ENCODE measurements at regions not wholly inside any gene's neighbourhood (a gene's known extent, or its start where the extent isn't known, plus 50 kb on each side); places are given as distances from the start of the nearest gene placed in this dataset.
A peak's percentile ranks its signal among the peaks of the same experiment; 100 is the strongest.

DNA sequence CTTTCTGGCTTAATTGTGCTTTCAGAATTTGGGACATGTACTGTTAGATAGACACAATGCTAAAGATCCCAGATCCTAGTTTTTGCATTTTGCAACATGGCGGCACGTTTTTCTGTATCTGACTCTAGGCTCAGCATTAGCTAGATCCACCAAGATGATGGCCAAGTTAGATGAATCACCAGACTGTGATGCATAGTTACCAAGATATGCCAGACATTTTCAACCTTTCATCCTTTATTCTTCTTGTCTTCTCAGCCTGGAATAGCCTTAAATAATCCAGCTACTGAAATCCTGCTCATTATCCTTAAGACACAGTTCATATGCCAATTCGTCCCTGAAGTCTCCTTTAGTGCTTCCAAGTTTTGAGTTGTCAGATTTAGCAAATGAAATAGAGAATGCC, 144.9 kb upstream of the CRY1 start:
- Mint-ChIP-seq H3K27ac (no peak overlapping the region), H3K4me1 (peaks cover 15% of the 10 kb centered on the region), H3K4me3 (no peak overlapping the region), H3K9me3 (no peaks in the 10 kb centered on the region), H3K27me3 (no peaks in the 10 kb centered on the region), H3K36me3 (no peaks in the 10 kb centered on the region)
- no peak for DNase-seq

DNA sequence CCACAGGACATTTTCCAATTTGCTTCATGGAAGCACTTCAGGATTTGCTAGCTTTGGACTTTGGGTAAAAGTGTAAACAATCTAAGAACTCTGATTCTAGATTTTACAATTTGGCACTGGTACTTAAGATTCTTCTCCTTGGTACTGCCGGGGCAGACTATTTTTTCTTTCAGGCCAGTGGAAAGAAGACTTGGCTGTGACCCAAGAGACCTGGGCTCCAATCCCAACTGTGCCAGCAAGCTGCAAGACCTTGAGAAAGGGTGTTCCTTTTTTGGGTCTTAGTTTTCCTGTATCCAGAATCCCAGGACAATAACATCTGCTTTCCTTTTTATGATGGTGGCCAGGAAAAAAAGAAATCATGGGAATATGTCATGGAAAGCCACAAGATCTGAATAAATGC, 148.1 kb upstream of the CRY1 start:
- Mint-ChIP-seq H3K27ac (no peak overlapping the region), H3K27me3 (no peaks in the 10 kb centered on the region), H3K4me1 (peaks cover 13% of the 10 kb centered on the region), H3K36me3 (no peaks in the 10 kb centered on the region), H3K9me3 (no peaks in the 10 kb centered on the region), H3K4me3 (no peak overlapping the region)
- no peak for DNase-seq

DNA sequence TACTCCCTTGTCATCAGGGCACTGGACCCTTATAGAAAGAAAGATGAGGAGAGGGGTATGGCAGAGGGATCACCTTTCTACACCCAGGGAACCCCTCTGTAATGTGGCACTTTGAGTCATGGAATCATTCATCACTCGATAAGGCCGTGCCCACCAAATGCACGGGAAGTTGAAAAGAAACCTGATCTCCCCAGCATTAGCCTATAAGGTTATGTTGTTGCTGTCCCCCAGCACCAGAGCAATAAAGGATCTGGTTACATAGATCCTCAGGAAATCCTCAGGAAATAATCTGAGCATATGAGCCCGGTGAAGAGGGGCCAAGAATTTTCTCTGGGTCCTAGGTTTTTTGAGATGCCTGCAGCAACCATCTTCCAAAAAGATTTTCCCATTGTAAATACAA, 148.8 kb upstream of the CRY1 start:
- Mint-ChIP-seq H3K27ac (no peak overlapping the region), H3K27me3 (no peaks in the 10 kb centered on the region), H3K4me1 (peaks cover 6% of the 10 kb centered on the region), H3K9me3 (no peaks in the 10 kb centered on the region), H3K36me3 (no peaks in the 10 kb centered on the region), H3K4me3 (no peak overlapping the region)
- DNase-seq = no peak

GRCh38 chr12:107243341-107243740, 150.0 kb upstream of the CRY1 start:
- H3K4me3 Mint-ChIP-seq = no peak overlapping the region
- DNase-seq = peak; percentile 1
- H3K36me3 Mint-ChIP-seq = no peaks in the 10 kb centered on the region
- no peaks in the 10 kb centered on the region for H3K9me3 Mint-ChIP-seq
- no peaks in the 10 kb centered on the region for H3K4me1 Mint-ChIP-seq
- H3K27ac Mint-ChIP-seq = no peak overlapping the region
- H3K27me3 Mint-ChIP-seq = no peaks in the 10 kb centered on the region

GRCh38 chr12:107244584-107244983, 151.2 kb upstream of the CRY1 start:
- Mint-ChIP-seq H3K4me1 (no peaks in the 10 kb centered on the region), H3K4me3 (no peak overlapping the region), H3K27me3 (no peaks in the 10 kb centered on the region), H3K9me3 (no peaks in the 10 kb centered on the region), H3K36me3 (no peaks in the 10 kb centered on the region), H3K27ac (no peak overlapping the region)
- no peak for DNase-seq

DNA sequence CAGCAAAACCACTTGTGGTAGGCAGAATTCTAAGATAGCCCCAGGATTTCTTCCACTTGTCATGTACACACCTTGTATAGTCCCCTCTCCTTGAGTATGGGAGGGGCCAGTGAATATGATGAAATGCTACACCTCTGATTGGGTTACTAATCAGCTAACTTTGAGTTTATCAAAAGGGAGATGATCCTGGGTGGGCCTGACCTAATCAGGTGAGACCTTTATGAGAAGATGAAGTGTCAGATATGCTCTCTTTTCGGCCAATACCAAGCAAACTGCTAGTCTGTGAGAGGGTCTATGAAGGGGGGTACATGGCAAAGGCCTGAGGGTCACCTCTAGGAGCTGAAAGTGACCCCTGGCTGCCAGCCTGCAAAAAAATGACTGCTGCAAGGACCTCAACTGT, 154.3 kb upstream of the CRY1 start:
- DNase-seq = no peak
- no peak overlapping the region for H3K27ac Mint-ChIP-seq
- H3K9me3 Mint-ChIP-seq = no peaks in the 10 kb centered on the region
- no peaks in the 10 kb centered on the region for H3K4me1 Mint-ChIP-seq
- H3K27me3 Mint-ChIP-seq = peaks cover 3% of the 10 kb centered on the region
- H3K4me3 Mint-ChIP-seq = no peak overlapping the region
- no peaks in the 10 kb centered on the region for H3K36me3 Mint-ChIP-seq

DNA sequence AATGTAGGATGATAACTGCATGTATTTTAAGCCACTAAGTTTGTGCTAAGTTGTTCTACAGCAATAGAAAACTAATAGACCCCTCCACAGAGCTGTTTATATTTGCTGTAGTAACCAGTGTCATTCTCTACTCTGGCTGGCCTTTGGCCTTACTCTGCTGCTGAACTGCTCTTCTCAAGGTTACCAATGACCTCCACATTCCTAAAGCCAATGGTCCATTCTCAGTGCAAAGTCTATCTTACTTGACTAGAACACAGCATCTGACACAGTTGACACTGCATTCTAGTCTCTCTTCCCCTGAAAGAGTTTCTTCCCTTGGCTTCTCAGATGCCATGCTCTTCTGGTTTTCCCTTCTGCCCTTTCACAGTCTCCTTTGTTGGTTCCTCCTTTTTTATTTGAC, 154.8 kb upstream of the CRY1 start:
- Mint-ChIP-seq H3K36me3 (no peaks in the 10 kb centered on the region), H3K4me3 (no peak overlapping the region), H3K27me3 (peaks cover 3% of the 10 kb centered on the region), H3K9me3 (no peaks in the 10 kb centered on the region), H3K4me1 (no peaks in the 10 kb centered on the region), H3K27ac (no peak overlapping the region)
- no peak for DNase-seq

GRCh38 chr12:107251288-107251687, 157.9 kb upstream of the CRY1 start:
- peaks cover 3% of the 10 kb centered on the region for H3K27me3 Mint-ChIP-seq
- H3K27ac Mint-ChIP-seq = no peak overlapping the region
- H3K9me3 Mint-ChIP-seq = no peaks in the 10 kb centered on the region
- H3K4me3 Mint-ChIP-seq = no peak overlapping the region
- no peak for DNase-seq
- H3K4me1 Mint-ChIP-seq = no peaks in the 10 kb centered on the region
- H3K36me3 Mint-ChIP-seq = no peaks in the 10 kb centered on the region

- no peaks in the 10 kb centered on the region for H3K36me3 Mint-ChIP-seq
- no peaks in the 10 kb centered on the region for H3K9me3 Mint-ChIP-seq
- H3K4me1 Mint-ChIP-seq = no peaks in the 10 kb centered on the region
- DNase-seq = no peak
- no peak overlapping the region for H3K4me3 Mint-ChIP-seq
- peaks cover 3% of the 10 kb centered on the region for H3K27me3 Mint-ChIP-seq
- no peak overlapping the region for H3K27ac Mint-ChIP-seq
Observed at GRCh38 chr12:107253361-107253760, 160.0 kb upstream of the CRY1 start.

DNA sequence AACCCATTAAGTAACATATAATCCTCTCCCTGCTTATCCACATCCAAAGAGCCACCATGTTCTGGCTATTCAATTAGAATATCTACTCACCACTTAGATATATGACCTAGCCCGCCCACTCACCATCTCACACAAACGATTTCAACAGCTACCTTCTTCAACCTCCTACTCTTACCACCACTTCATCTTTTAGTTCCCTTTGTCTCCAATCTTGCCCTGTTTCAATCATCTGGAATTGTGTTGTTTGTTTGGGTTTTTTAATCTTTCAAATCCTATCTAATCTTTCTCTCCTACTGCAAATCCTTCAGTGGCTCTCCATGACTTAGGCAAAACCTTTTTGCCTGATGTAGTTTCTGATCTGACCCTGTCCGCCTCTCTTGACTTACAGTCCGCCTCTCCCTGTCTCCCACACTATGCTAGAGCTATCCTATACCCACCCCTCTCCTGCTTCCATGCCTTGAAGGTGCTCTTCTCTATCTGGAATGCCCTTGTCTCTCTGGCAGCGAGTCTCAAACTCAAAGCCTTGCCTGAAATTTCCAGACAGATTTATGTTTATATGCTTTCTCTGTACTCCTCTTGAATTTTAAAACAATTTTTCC, 161.0 kb upstream of the CRY1 start:
- H3K27ac Mint-ChIP-seq = no peak overlapping the region

DNA sequence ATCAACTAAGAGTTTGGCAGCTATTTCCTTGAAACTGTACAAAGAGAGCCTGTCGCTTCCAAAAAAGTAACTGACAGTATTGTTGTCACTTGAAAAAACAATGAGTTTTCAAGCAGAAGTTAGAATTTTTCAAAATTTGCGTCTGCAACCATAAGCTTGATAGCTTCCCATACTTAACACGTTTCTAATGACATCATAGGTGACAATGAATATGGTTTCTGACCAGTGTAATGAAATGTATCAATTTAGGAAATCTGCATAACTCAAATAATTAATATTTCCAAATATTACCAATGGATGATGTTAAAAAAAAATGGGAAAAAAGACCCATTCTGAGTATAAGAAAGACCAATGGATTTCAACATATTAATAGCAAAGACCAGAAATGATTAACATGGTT, 165.4 kb upstream of the CRY1 start:
- DNase-seq = no peak
- Mint-ChIP-seq H3K4me3 (no peak overlapping the region), H3K27ac (no peak overlapping the region), H3K36me3 (no peaks in the 10 kb centered on the region), H3K4me1 (no peaks in the 10 kb centered on the region), H3K27me3 (no peaks in the 10 kb centered on the region), H3K9me3 (peaks cover 6% of the 10 kb centered on the region)

More for the DNA sequence above, 161.0 kb upstream of the CRY1 start:
- Mint-ChIP-seq H3K4me3 (no peak overlapping the region), H3K36me3 (no peaks in the 10 kb centered on the region), H3K9me3 (no peaks in the 10 kb centered on the region), H3K4me1 (no peaks in the 10 kb centered on the region), H3K27me3 (peaks cover 3% of the 10 kb centered on the region)
- no peak for DNase-seq

DNA sequence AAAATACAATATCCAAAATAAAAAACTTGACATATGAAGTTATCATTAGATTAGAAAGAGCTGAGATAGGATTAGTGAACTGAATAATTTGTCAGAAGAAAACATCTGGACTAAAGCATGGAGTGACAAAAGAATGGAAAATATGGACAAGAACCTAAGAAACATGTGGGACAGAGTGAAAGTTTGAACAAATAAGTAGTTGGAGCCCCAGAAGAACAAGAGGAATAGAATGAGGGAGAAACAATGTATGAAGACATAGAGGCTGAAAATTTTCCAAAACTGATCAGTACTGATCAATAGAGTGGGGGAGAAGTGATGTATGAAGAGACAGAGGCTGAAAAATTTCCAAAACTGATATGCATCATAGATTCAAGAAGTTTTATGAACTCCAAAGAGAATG, 170.6 kb upstream of the CRY1 start:
- peaks cover 10% of the 10 kb centered on the region for H3K9me3 Mint-ChIP-seq
- no peak overlapping the region for H3K4me3 Mint-ChIP-seq
- no peak overlapping the region for H3K27ac Mint-ChIP-seq
- no peaks in the 10 kb centered on the region for H3K36me3 Mint-ChIP-seq
- H3K27me3 Mint-ChIP-seq = no peaks in the 10 kb centered on the region
- no peak for DNase-seq
- no peaks in the 10 kb centered on the region for H3K4me1 Mint-ChIP-seq

- Mint-ChIP-seq H3K9me3 (peaks cover 10% of the 10 kb centered on the region), H3K4me1 (no peaks in the 10 kb centered on the region), H3K27me3 (no peaks in the 10 kb centered on the region), H3K36me3 (no peaks in the 10 kb centered on the region), H3K4me3 (no peak overlapping the region), H3K27ac (no peak overlapping the region)
- DNase-seq = no peak
Observed at GRCh38 chr12:107264667-107265066, 171.3 kb upstream of the CRY1 start.

DNA sequence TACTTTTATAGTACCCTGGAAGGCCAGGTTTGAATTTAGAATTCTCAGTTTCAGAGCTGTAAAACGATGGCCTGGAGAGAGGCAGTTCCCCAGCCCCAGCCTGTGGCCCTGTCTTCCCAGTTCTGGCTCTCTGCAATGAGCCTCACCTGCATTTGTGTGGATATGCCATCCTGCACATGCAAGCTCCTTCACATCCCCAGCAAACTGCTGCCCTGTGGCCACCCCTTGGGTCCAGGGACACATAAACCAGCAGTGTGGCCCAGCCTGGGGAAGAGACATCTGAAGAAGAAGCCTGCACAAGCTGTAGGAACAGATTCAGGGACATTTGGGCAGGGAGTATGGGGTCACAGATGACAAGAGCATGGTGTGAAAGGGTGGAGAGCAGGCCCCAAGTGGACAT, 174.3 kb upstream of the CRY1 start:
- Mint-ChIP-seq H3K36me3 (no peaks in the 10 kb centered on the region), H3K27me3 (no peaks in the 10 kb centered on the region), H3K9me3 (peaks cover 8% of the 10 kb centered on the region), H3K4me1 (no peaks in the 10 kb centered on the region), H3K4me3 (no peak overlapping the region), H3K27ac (no peak overlapping the region)
- DNase-seq = no peak

- no peak overlapping the region for H3K4me3 Mint-ChIP-seq
- no peaks in the 10 kb centered on the region for H3K4me1 Mint-ChIP-seq
- no peak for DNase-seq
- no peak overlapping the region for H3K27ac Mint-ChIP-seq
- H3K27me3 Mint-ChIP-seq = no peaks in the 10 kb centered on the region
- no peaks in the 10 kb centered on the region for H3K9me3 Mint-ChIP-seq
- no peaks in the 10 kb centered on the region for H3K36me3 Mint-ChIP-seq
Observed at GRCh38 chr12:107271523-107271922, 178.2 kb upstream of the CRY1 start.

GRCh38 chr12:107275530-107275929, 182.2 kb upstream of the CRY1 start:
- Mint-ChIP-seq H3K4me1 (no peaks in the 10 kb centered on the region), H3K9me3 (no peaks in the 10 kb centered on the region), H3K36me3 (peaks cover 2% of the 10 kb centered on the region), H3K27ac (no peak overlapping the region), H3K4me3 (no peak overlapping the region), H3K27me3 (no peaks in the 10 kb centered on the region)
- DNase-seq = no peak

- Mint-ChIP-seq H3K36me3 (peaks cover 2% of the 10 kb centered on the region), H3K27me3 (no peaks in the 10 kb centered on the region), H3K27ac (no peak overlapping the region), H3K4me3 (no peak overlapping the region), H3K9me3 (no peaks in the 10 kb centered on the region), H3K4me1 (no peaks in the 10 kb centered on the region)
- no peak for DNase-seq
Observed at GRCh38 chr12:107277855-107278254, 184.5 kb upstream of the CRY1 start.
